ENCODE measurements at regions not wholly inside any gene's neighbourhood (a gene's known extent, or its start where the extent isn't known, plus 50 kb on each side); places are given as distances from the start of the nearest gene placed in this dataset.

DNA sequence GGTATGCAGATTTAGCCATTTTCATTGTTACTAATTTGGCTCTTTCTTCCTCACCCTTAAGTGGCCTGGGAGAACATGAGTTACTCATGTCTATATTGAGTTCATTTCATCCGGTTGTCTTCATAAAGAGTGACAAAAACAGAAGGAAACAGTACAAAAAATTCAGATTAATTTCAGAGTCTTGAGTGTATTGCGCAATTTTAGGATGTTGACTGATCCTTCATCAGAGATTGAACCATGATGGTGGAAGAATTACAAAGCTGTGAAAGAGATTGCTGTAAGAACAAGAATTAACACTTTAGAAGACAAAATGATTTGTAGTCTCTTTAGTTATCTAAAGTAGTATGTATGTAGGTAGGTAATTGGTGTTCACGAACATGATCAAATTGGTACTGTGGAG is 194.0 kb upstream of the PPP1R3A start:
- DNase-seq (ENCODE audit: low read depth), result no peak

DNA sequence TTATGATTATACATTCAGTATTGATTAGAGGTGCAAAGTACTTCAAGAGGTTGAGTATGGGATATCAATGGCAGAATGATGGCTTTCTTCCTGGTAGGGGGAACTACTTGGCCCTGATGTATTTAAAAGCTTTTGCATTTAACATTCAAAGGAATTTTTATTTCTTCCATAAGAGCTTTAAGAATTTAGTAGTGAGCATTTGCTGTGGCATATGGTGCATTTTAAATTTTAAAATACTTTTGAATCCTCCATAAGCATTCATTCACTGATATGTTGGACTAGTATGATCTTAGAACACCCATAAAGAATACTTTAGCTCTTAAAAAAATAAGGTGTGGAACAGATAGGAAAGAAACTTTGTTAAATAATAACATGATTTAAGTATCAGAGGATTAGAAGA is 191.9 kb upstream of the PPP1R3A start:
- DNase-seq (ENCODE audit: low read depth), result no peak

DNA sequence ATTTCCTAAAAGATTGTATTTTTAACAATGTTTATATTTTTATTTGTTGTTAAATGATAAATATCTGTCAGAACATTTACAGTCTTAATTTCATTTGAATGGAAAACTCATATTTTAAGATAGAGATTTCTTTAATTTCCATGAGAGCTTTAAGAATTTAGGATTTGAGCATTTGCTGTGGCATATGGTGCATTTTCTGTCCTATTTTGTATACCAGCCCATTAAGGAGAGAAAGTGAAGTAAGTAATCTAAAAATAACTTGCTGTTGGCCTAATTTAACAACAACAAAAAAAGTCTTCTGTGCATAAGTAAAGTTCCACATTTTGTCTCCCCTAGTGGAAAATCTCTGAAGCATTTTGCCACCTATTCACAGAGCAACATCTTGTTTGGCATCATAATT is 190.9 kb upstream of the PPP1R3A start:
- no peak for DNase-seq (ENCODE audit: low read depth)

DNA sequence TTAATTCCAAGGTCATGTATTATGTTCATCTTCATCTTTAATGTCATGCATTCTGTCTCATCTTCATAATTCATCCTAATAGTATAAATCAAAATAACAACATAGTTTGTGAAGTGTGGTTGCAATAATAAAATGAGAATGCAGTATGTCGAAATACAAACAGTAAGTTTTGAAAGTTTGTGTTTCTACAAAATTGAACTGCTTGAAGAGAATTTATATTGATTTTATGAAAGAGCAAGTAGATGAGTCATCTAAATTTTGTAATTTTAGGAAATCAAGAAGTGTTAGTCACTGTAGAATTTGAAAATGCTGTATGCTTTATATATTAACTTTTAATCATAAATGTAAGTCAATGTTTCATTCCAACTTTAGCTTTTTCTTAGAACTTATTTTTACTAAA is 190.5 kb upstream of the PPP1R3A start:
- DNase-seq (ENCODE audit: low read depth), result no peak

DNA sequence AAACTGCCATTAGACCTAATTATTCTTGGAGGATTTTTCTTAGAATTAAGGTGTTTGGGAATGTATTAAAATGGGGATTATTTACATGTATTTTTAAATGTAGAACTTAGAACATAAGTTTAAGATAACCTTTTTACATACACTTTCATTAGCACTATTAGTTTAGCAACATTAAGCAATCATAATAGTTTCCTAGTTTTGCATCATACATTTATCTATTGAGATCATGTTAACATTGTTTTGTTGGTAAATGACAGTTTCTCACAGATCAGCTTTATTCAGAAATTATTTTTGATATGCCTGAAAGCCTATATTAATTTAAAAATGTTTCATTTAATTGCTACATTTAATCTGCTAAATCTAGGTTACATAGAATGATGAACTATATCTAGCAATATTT is 189.7 kb upstream of the PPP1R3A start:
- DNase-seq (ENCODE audit: low read depth), result no peak

DNA sequence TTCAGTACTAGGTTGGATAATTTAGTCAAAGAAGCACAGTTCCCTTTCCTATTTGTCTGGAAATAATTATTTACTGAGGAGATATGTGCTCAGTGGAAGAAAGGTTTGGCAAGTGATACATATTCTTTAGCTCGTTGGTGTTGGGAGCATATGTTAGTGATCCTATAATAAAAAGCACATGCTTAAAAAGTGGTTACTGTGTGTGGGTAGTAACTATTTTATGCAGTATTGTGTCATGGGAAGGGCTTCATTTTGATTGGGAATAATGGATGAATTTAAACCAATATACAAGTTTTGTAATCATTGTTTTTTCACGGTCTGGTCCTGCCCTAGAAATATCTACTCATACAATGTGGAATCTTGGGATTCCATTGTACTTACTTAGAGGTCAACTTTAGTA is 188.7 kb upstream of the PPP1R3A start:
- DNase-seq (ENCODE audit: low read depth), result peak; percentile 49

DNA sequence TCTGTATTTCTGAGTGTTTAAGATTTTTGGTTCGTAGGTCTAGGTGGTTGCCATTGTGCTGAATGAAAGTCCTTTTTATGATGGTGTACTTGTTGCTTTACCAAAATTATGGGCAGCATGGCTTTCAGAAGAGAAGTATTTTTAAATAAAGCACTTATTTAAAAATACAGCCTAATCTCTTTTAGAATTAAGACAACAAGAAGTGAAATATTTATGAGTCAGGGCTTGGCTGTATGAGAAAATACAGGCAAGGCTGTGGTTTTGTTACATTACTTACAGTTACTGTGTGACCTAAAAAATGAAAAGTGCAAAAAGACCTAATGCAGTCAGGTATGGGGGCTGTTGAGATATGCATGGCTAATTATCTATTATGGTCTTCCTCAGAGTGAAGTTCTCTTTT is 185.2 kb upstream of the PPP1R3A start:
- no peak for DNase-seq (ENCODE audit: low read depth)

DNA sequence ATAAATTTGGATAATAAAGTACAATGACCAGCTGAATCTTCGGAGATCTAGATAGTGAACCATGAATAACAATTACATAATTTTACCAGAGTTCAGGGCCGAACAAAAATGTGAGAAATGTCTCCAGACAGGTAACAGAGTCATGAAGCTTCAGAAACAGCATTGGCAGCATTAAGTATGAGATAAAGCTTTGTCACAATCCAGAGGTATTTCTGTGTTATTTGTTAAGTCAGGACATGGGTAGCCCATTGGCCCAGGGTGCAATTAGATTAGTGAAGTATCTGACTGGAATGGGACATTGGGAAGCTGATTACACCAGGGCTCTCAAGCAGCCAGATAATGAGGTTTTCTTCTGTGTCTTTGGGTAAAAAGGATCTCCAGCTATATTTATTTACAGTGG is 184.2 kb upstream of the PPP1R3A start:
- no peak for DNase-seq (ENCODE audit: low read depth)

DNA sequence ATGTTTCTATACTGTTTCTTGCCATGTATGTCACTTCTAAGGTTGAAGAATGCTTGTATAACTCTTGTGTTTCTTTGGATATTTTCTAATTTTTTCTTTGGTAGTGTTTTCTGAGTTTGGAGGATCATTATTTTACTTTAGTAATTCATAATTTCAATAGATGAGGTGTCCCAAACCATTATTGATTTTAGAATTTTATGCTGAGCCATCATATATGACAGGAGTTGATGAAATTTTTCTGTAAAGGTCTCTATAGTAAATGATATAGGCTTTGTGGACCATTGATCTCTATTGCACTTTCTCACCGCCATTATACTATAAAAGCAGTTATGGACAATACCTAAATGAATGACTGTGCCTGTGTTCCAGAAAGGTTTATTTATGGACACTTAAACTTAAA is 183.3 kb upstream of the PPP1R3A start:
- no peak for DNase-seq (ENCODE audit: low read depth)

DNA sequence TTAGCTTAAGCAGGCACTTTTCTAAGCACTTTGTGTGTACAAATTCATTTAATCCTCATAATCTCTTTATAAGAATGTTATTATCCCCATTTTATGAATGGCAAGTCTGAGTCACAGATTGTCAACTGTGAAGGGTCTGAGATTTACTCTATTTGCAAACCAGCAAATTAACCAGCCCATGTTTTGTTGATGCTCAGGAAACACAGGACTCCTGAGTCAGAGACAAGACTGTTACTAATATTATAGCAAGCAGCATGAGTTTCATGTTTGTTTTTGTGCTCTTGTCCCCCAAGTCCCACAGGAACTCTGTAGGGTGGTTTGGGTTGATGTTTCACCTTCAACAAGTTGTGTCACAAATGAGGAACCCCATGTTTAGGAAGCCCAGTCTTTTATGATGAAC is 182.0 kb upstream of the PPP1R3A start:
- DNase-seq (ENCODE audit: low read depth), result no peak

DNA sequence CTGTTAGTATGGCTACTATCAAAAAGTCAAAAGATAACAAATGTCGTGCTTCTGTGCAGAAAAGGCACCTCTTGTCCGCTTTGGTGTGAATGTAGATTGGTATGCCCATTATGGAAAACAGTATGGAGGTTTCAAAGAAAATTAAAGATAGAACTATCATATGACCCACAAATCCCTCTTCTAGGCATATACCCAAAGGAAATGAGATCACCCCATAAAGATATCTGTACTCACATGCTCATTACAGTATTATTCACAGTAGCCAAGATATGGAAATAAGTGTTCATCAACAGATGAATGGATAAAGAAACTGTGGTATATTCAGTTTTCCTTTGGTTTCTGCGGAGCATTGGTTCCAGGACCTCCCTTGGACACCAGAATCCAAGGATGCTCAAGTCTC is 180.5 kb upstream of the PPP1R3A start:
- DNase-seq (ENCODE audit: low read depth), result no peak

DNA sequence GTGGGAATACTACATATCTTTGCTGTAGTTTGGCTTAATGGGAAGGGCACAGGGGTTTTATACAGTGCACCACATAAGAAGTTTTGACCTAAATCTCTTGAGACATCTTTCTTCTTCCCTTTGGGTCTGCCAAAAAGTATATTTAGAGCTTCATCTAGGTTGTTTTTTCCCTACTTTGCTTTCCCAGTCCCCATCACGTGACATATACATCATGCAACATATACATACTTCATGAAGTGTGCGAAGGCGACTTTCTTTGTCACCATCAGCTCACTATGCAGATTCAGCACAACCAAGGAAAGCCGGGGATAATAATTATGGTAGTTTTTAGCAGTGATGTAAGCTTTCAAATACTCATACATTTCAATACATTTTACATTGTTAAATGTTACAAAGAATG is 177.1 kb upstream of the PPP1R3A start:
- DNase-seq (ENCODE audit: low read depth), result no peak

DNA sequence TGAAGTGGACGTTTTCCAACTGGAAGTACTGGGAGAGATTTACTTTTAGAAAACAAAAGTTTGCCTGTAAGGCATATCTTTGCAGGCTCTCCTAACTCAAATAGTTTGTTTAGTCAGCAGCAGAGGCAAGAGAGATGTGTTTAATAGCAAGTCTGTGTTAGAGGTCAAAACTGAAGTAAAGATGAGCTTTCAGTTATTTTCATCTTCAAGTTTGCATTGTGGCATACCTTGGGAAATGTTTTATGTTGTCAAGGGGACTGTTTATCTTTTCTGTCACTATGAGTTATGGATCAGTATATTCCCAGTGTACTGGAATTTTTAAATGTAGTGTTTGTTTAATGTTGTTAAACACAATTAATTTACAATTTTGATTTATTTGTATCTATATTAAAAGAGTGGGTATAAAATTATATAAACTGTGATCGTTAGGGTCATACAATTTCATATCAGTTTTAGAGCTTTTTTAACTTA is 169.7 kb upstream of the PPP1R3A start:
- no peak for DNase-seq (ENCODE audit: low read depth)

DNA sequence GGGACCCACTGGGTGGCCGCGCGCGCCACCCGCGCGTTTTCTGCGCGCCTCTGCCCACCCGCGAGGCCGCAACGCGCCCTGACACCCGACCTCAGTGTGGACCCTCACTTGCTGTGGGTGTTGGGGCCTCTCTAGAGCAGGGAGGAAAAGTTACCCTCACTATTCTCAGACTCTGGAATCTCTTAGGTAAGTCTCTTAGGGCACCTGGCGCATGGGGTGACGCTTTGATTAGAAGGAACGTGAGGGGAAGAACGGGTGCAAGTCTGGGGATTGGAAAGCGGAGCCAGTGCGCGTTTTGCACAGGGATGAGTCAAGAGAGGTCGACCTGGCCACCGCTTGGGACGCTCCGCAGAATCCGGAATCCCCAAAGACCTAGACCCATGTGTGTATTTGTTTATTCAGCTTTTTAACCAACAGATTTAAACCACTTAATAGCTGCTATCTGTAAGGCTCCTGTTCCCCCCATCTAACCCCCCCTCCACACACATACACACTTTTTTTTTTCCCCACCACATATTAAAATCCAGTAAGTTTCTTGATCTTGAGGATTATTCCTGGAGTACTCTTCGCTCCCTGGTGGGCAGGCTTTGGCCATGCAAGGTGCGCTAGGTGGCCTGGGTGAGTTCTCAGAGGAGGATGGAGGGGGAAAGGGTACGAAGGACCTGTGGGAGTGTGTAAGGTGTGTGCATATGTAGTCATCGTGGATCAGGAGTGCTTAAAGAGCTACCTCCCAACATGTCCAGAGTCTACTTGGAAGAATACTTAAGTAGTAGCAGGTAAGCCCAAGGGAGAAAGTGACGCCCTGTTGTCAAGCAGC is 169.1 kb upstream of the PPP1R3A start:
- DNase-seq (ENCODE audit: low read depth), result no peak

DNA sequence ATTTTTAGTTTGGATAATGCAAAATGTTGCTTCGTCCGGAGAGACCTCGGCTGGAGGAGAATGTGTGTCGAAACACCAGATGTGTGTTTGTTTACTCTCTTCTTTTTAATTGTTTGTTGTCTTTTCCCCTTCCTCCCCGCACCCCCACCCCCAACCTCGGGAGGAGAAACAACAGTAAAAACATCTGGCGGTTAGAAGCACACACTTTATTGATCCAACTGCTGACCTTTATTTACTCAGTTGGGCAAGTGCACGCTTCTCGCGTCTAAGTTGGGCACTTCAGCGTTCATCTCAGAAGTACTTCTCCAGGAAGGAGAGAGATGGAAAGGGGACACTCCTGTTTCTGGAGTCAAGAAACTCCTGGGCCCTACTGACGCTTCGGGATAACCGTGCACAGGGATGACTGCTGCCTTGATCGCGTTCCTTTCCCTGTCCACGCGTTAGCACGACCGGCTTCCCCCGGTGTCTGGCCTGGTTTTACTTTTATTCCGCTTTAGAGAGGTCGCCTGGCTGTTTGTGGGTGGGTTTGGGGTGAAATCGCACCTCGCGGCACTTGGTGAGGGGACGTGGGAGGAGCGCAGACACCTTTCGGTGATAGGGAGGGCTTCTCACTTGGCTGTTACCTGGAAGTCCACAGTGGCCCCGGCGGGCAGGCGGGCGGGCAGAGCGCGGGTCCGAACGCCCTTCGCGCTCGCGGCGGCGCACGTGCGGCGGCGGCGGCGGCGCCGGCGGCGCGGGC is 168.3 kb upstream of the PPP1R3A start:
- DNase-seq (ENCODE audit: low read depth), result no peak

DNA sequence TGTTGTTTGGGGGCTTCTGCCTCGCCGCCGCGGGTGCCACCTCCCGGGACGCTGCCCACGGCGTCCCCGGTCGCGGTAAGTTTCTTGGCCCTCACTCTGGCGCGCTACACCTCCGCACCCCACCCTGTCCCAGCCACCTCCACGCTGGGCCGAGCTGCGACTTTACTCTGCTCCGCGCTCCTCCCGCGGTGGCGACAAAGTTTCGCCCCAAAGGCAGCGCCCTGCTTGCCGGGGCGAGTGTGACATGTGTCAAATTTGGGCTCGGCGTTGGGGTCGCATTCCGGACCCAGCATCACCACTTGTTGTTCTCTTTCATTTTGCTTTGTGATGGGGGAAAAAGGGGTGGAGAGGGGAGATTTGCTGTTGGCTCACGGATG is 167.7 kb upstream of the PPP1R3A start:
- DNase-seq (ENCODE audit: low read depth), result no peak

DNA sequence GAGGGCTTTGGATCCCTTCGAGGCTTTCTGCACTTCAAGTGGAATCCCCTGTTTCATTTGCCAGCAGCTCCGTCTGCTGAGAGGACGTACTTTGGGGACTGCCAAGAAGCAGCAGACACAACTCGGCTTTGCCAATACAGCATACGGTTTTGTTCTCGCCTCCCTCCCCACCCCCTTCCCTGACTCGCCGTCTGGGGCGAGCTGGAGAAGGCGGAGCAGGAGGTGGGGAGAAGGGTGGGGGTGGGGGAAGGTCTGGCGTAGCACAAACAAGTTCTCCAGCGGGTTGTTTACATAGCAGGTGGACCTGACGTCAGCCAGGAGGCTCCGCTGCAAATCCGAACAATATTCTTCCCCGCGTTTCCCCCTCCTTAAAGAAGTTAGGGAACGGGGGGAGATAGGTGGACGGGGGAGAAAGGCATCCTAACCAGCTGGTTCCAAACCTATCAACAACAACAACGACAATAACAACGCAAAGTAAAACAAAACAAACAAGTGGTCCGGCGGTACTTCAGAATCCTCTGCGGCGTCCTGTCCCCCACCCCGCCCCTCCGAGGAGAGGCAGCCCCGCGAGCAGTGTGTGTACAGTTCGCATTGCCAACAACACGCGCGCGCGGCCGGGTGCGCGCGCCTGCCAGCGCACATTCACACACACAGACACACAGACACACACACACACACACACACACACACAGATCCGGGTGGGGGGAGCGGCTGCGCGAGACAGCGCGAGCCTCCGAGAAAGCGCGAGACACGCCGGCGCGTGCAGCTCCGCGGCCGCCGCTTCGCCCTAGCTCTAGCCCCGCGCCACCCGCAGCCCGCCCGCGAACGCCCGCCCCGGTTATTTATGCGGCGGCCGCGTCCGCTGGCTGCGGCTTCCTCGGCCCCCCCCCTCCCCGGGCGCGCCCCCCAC is 167.0 kb upstream of the PPP1R3A start:
- DNase-seq (ENCODE audit: low read depth), result no peak

DNA sequence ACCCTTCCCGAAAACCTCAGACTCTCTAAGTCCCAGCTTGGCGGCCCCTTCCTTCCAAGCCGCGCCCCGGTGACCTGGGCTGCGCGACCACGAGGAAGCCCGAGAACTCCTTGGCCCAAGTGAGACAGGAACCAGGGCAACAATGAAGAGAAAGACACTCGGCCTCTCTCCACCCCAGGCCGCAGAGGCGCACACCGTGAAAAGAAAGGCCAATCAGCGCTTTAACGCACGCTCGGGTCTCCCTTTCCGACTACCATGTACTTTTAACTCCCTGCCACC is 166.4 kb upstream of the PPP1R3A start:
- DNase-seq (ENCODE audit: low read depth), result no peak

DNA sequence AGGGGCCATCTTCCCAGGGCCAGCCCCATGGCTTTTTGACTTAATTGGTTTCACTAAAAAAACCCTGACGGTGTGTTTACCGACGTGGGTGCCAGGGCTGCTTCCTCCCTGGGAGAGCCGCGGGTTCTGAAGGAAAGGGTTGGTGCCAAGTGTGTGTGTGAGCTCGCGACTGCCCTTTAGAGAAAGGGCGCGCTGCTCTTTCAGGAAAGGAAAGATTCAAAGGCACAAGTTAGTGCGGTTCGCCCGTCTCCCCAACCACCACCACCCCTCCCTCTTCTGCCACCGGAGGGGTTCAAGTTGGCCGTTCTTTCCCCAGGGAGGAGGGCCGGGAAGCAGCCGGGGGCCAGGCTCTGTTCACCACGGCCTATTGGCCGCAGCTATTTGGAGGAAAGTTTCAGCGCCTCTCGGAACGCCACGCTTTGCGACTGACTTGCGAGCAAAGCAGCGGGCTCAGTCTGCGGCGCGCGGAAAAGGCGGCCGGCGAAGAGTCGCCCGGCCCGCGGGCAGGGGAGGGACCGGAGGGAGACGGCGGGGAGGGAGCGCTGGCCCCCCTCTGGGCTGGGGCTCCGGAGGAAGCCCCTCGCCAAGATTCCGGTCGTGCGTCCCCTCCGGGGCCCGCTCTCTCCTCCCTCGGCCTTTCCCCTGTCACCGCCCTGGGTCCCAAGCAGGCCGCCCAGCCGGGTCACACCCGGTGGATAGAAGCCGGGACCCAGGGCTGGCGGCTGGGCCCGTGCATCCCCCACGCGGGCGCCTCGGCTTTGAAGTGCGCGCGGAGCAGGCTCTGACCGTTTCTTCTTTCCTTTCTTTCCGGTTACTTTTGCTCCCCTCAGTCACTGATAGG is 165.9 kb upstream of the PPP1R3A start:
- no peak for DNase-seq (ENCODE audit: low read depth)

DNA sequence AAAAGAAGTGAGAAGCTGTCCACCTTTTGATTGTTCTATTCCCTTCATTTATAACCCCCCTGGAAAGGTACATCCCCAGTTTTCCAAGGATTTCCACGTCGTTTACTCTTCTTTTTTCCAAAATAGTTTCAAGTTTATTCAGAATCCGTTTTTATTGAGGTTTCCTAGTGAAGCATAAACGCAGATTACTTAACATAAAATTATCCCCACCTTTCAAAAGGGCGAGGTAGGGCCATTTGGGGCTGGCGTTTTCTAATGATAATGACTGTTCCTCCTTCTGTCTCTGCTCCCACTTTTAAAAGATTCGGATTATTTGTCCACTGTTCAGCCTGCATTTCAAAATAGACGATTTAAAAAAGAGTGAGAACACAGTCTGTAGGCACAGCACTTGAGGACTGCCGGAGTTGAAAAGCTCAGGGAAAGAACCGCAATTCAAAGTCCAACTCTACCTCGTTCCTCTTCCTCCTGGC is 165.2 kb upstream of the PPP1R3A start:
- DNase-seq (ENCODE audit: low read depth), result no peak

DNA sequence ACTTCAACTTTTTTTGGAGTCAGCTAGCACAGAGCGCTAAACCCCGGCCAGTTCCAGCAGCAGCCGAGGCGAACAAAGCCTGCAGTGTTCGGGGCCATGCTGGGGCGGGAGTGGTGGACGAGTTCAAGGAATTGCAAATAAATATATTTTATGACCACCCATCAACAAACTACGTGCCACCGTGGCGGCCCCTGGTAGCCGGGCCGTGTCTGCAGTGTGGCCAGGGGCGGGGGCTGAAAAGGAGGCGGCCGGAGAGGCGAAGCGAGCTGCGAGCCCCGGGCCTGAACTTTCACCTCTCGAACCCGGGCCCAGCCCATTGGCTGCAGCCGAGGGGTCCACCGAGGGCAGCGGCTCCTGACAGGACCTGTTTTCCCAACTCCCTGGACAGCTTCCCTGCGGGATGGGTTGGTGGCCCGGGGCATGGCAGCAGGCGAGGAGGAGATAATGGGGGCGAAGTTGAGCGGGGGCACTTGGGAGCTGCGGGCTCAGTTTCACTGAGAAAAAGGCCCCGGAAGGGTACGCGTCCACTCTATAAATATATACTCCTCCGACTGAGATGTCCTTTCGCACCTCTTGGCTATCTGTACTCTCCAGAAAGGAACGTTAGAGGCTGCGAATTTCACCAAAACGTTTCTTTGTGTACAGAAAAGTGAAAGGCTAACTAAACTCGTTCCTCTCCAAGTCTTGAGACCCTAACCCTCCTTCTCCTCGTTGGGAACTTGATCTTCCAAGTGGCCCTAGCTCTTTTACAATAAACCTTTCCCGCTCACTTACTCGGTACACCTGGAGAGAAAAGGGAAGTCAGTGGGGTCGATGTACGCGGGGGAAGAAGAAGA is 164.6 kb upstream of the PPP1R3A start:
- DNase-seq (ENCODE audit: low read depth), result no peak

Measured in HS-5 (cell line).